ENCODE measurements at regions not wholly inside any gene's neighbourhood (a gene's known extent, or its start where the extent isn't known, plus 50 kb on each side); places are given as distances from the start of the nearest gene placed in this dataset.

- no peak overlapping the region for H3K27ac Mint-ChIP-seq (ENCODE audit: unreplicated experiment)
- DNase-seq = peak in 1 of 2 experiments; percentile 5
- no peaks in the 10 kb centered on the region for H3K27me3 ChIP-seq (replicated peaks; ENCODE audit: control insufficient read depth, insufficient read depth, low read length)
- H3K36me3 Mint-ChIP-seq (ENCODE audit: insufficient read depth, unreplicated experiment) = no peaks in the 10 kb centered on the region
- CTCF ChIA-PET = no interaction called here
- H3K9me3 ChIP-seq = no peaks in the 10 kb centered on the region
- TF ChIP-seq CTCF (IDR thresholded peaks at IDR 0.05; ENCODE audit: insufficient read depth in 1 of 2, low read depth in 1 of 2, low read length in 1 of 2, severe bottlenecking in 1 of 2, unreplicated experiment in 1 of 2) = no peak
- H3K4me3 Mint-ChIP-seq (ENCODE audit: unreplicated experiment) = no peak overlapping the region
- H3K4me1 Mint-ChIP-seq (ENCODE audit: low read depth, unreplicated experiment) = no peaks in the 10 kb centered on the region
- H3K9me3 Mint-ChIP-seq (ENCODE audit: unreplicated experiment) = no peaks in the 10 kb centered on the region
- POLR2A ChIA-PET = no interaction called here
- H3K4me3 ChIP-seq (ENCODE audit: low read depth, low read length) = no peak overlapping the region
- no TSS peak for BruUV-seq (replicated peaks)
- no peaks in the 10 kb centered on the region for H3K36me3 ChIP-seq (ENCODE audit: control insufficient read depth, insufficient read depth, low read length)
- intact Hi-C loops (cut with micrococcal nuclease; ENCODE audit: unreplicated experiment) = no loop called here
- H3K4me1 ChIP-seq = no peaks in the 10 kb centered on the region
- H3K27me3 Mint-ChIP-seq (ENCODE audit: insufficient read depth, unreplicated experiment) = peaks cover 5% of the 10 kb centered on the region
Observed at GRCh38 chr1:222387007-222387814, 160.7 kb downstream of the HHIPL2 start.

GRCh38 chr1:222385955-222386354 is 161.9 kb downstream of the HHIPL2 start:
- Mint-ChIP-seq H3K4me1 (ENCODE audit: low read depth, unreplicated experiment) (no peaks in the 10 kb centered on the region), H3K36me3 (ENCODE audit: insufficient read depth, unreplicated experiment) (no peaks in the 10 kb centered on the region), H3K27ac (ENCODE audit: unreplicated experiment) (no peak overlapping the region), H3K4me3 (ENCODE audit: unreplicated experiment) (no peak overlapping the region), H3K9me3 (ENCODE audit: unreplicated experiment) (no peaks in the 10 kb centered on the region), H3K27me3 (ENCODE audit: insufficient read depth, unreplicated experiment) (peaks cover 5% of the 10 kb centered on the region)
- no peak overlapping the region for H3K4me3 ChIP-seq (ENCODE audit: low read depth, low read length)
- H3K4me1 ChIP-seq = no peaks in the 10 kb centered on the region
- BruUV-seq (replicated peaks) = no TSS peak
- H3K27me3 ChIP-seq (replicated peaks; ENCODE audit: control insufficient read depth, insufficient read depth, low read length) = no peaks in the 10 kb centered on the region
- CTCF ChIA-PET = no interaction called here
- no peaks in the 10 kb centered on the region for H3K36me3 ChIP-seq (ENCODE audit: control insufficient read depth, insufficient read depth, low read length)
- POLR2A ChIA-PET = no interaction called here
- TF ChIP-seq CTCF (IDR thresholded peaks at IDR 0.05; ENCODE audit: insufficient read depth in 1 of 2, low read depth in 1 of 2, low read length in 1 of 2, severe bottlenecking in 1 of 2, unreplicated experiment in 1 of 2) = no peak
- no peak for DNase-seq
- intact Hi-C loops (cut with micrococcal nuclease; ENCODE audit: unreplicated experiment) = no loop called here
- H3K9me3 ChIP-seq = no peaks in the 10 kb centered on the region

- BruUV-seq (replicated peaks) = no TSS peak
- intact Hi-C loops (cut with micrococcal nuclease; ENCODE audit: unreplicated experiment) = no loop called here
Observed at GRCh38 chr1:222385262-222385661, 162.6 kb downstream of the HHIPL2 start.

More at GRCh38 chr1:222385262-222385661, 162.6 kb downstream of the HHIPL2 start:
- Mint-ChIP-seq H3K4me3 (ENCODE audit: unreplicated experiment) (no peak overlapping the region), H3K27me3 (ENCODE audit: insufficient read depth, unreplicated experiment) (peaks cover under 1% of the 10 kb centered on the region), H3K9me3 (ENCODE audit: unreplicated experiment) (no peaks in the 10 kb centered on the region), H3K4me1 (ENCODE audit: low read depth, unreplicated experiment) (no peaks in the 10 kb centered on the region), H3K27ac (ENCODE audit: unreplicated experiment) (no peak overlapping the region), H3K36me3 (ENCODE audit: insufficient read depth, unreplicated experiment) (no peaks in the 10 kb centered on the region)
- no peaks in the 10 kb centered on the region for H3K4me1 ChIP-seq
- no peaks in the 10 kb centered on the region for H3K27me3 ChIP-seq (replicated peaks; ENCODE audit: control insufficient read depth, insufficient read depth, low read length)
- no peak overlapping the region for H3K4me3 ChIP-seq (ENCODE audit: low read depth, low read length)
- ChIA-PET POLR2A (no interaction called here), CTCF (no interaction called here)
- no peaks in the 10 kb centered on the region for H3K36me3 ChIP-seq (ENCODE audit: control insufficient read depth, insufficient read depth, low read length)
- no peak for TF ChIP-seq CTCF (IDR thresholded peaks at IDR 0.05; ENCODE audit: insufficient read depth in 1 of 2, low read depth in 1 of 2, low read length in 1 of 2, severe bottlenecking in 1 of 2, unreplicated experiment in 1 of 2)
- no peaks in the 10 kb centered on the region for H3K9me3 ChIP-seq
- no peak for DNase-seq

Data from Caco-2 (cell line).